NB4 (cell line): ENCODE measurements at regions not wholly inside any gene's neighbourhood (a gene's known extent, or its start where the extent isn't known, plus 50 kb on each side); places are given as distances from the start of the nearest gene placed in this dataset.

ENCODE experiments used
- POLR2A ChIP-seq: IDR thresholded peaks from 2 replicates; pipeline ENCODE4 v1.6.1; 2011; ENCODE audit warnings: mild to moderate bottlenecking; ENCODE audit not compliant: insufficient read length; ENCODE audit errors: extremely low read depth
- TF ChIP-seq, protein P1 (sequence below): IDR thresholded peaks from one replicate; pipeline ENCODE4 v1.5.1; 2012; ENCODE audit warnings: low read depth, low read length

DNA sequence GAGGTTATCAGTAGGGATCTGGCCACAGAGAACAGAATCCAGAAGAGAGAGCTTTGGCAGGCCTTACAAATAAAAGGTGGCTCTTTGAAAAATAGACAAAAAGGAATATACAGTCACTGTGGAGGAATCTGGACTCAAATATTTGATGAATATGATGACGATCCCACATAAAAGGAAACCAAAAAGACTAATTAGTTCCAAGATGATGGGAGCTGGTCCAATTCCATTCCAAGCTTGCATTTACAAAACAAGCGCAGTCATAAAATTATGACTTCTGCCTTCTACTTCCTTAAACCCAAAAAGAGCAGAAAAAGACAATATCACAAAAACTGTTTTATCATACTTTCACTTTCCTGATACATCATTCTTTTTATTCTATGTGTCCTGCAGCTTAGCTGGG, 285.8 kb downstream of the DIPK2A start:
- TF ChIP-seq, protein P1, sequence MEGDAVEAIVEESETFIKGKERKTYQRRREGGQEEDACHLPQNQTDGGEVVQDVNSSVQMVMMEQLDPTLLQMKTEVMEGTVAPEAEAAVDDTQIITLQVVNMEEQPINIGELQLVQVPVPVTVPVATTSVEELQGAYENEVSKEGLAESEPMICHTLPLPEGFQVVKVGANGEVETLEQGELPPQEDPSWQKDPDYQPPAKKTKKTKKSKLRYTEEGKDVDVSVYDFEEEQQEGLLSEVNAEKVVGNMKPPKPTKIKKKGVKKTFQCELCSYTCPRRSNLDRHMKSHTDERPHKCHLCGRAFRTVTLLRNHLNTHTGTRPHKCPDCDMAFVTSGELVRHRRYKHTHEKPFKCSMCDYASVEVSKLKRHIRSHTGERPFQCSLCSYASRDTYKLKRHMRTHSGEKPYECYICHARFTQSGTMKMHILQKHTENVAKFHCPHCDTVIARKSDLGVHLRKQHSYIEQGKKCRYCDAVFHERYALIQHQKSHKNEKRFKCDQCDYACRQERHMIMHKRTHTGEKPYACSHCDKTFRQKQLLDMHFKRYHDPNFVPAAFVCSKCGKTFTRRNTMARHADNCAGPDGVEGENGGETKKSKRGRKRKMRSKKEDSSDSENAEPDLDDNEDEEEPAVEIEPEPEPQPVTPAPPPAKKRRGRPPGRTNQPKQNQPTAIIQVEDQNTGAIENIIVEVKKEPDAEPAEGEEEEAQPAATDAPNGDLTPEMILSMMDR: no peak
- no peak for TF ChIP-seq POLR2A
